ACC112 (cell line): ENCODE measurements at regions not wholly inside any gene's neighbourhood (a gene's known extent, or its start where the extent isn't known, plus 50 kb on each side); places are given as distances from the start of the nearest gene placed in this dataset.

Experiments
- H2AFZ ChIP-seq: fragments of 200-600 bp; sonication (generic); one replicate; pipeline ENCODE4 v1.6.0; 2017; ENCODE audit warnings: antibody characterized with exemption, low read length; ENCODE audit not compliant: unreplicated experiment
- H3K27ac ChIP-seq: fragments of 200-600 bp; sonication (generic); 2 replicates; pipeline ENCODE4 v1.5.1; 2014; ENCODE audit warnings: low read depth, mild to moderate bottlenecking, antibody characterized with exemption, low read length, moderate library complexity
- H3K27me3 ChIP-seq: fragments of 200-600 bp; sonication (generic); 2 replicates; pipeline ENCODE4 v1.6.1; 2014; ENCODE audit warnings: mild to moderate bottlenecking, antibody characterized with exemption, low read length, moderate library complexity, mixed read lengths; ENCODE audit not compliant: insufficient read depth
- H3K36me3 ChIP-seq: fragments of 200-600 bp; sonication (generic); 2 replicates; pipeline ENCODE4 v1.6.1; 2016; ENCODE audit warnings: mild to moderate bottlenecking, antibody characterized with exemption, low read length, moderate library complexity, mixed read lengths; ENCODE audit not compliant: insufficient read depth
- H3K4me1 ChIP-seq: fragments of 200-600 bp; sonication (generic); one replicate; pipeline ENCODE4 v1.6.1; 2016; ENCODE audit warnings: low read length, mixed read lengths; ENCODE audit not compliant: insufficient read depth, unreplicated experiment, control insufficient read depth
- H3K4me3 ChIP-seq: fragments of 200-600 bp; sonication (generic); 2 replicates; pipeline ENCODE4 v1.5.1; 2014; ENCODE audit warnings: mild to moderate bottlenecking, low read depth, low read length
- H3K79me2 ChIP-seq: fragments of 200-600 bp; sonication (generic); one replicate; pipeline ENCODE4 v1.6.0; 2016; ENCODE audit warnings: low read length; ENCODE audit not compliant: control insufficient read depth, unreplicated experiment, insufficient read depth

GRCh38 chr18:40453903-40454302, 1501.1 kb upstream of the PIK3C3 start:
- H3K27me3 ChIP-seq, result no peaks in the 10 kb centered on the region
- H3K4me1 ChIP-seq, result no peaks in the 10 kb centered on the region
- H3K27ac ChIP-seq, result no peak overlapping the region
- H2AFZ ChIP-seq, result no peak overlapping the region
- H3K36me3 ChIP-seq, result no peaks in the 10 kb centered on the region
- no peaks in the 10 kb centered on the region for H3K79me2 ChIP-seq
- no peak overlapping the region for H3K4me3 ChIP-seq

- Histone ChIP-seq H3K27me3 (no peaks in the 10 kb centered on the region), H3K36me3 (no peaks in the 10 kb centered on the region), H2AFZ (no peak overlapping the region), H3K4me3 (no peak overlapping the region), H3K79me2 (no peaks in the 10 kb centered on the region), H3K27ac (no peak overlapping the region), H3K4me1 (no peaks in the 10 kb centered on the region)
Observed at GRCh38 chr18:40452599-40452998, 1502.4 kb upstream of the PIK3C3 start.

- Histone ChIP-seq H3K27ac (no peak overlapping the region), H3K4me1 (no peaks in the 10 kb centered on the region), H2AFZ (no peak overlapping the region), H3K79me2 (no peaks in the 10 kb centered on the region), H3K27me3 (no peaks in the 10 kb centered on the region), H3K36me3 (no peaks in the 10 kb centered on the region), H3K4me3 (no peak overlapping the region)
Observed at GRCh38 chr18:40450751-40451150, 1504.3 kb upstream of the PIK3C3 start.

DNA sequence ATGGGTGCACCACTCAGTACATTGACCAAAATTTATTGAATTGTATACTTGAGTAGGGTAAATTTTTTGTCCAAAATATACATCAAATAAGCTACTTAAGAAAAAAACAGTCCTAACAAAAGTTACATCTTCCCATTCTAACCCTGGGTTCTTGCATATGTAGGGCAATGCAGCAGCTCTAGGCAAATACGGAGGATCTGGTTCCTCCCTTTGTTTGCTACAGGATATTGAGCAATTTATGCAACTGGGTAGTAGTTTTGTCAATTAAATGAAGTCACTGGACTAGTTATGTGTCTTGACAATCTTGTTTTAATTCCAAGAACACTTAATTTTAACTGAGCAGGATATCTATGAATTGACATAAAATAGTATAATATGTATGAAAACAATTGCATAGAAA, 1507.2 kb upstream of the PIK3C3 start:
- Histone ChIP-seq H3K27me3 (no peaks in the 10 kb centered on the region), H3K27ac (no peak overlapping the region), H3K4me1 (no peaks in the 10 kb centered on the region), H3K36me3 (no peaks in the 10 kb centered on the region), H3K79me2 (no peaks in the 10 kb centered on the region), H3K4me3 (no peak overlapping the region), H2AFZ (no peak overlapping the region)

- H3K4me3 ChIP-seq, result no peak overlapping the region
- no peaks in the 10 kb centered on the region for H3K27me3 ChIP-seq
- no peak overlapping the region for H3K27ac ChIP-seq
- no peaks in the 10 kb centered on the region for H3K4me1 ChIP-seq
- H3K36me3 ChIP-seq, result no peaks in the 10 kb centered on the region
- H2AFZ ChIP-seq, result no peak overlapping the region
- H3K79me2 ChIP-seq, result no peaks in the 10 kb centered on the region
Observed at GRCh38 chr18:40440088-40440487, 1514.9 kb upstream of the PIK3C3 start.

- Histone ChIP-seq H3K27ac (no peak overlapping the region), H3K79me2 (no peaks in the 10 kb centered on the region), H3K4me3 (no peak overlapping the region), H3K4me1 (no peaks in the 10 kb centered on the region), H3K27me3 (no peaks in the 10 kb centered on the region), H3K36me3 (no peaks in the 10 kb centered on the region), H2AFZ (no peak overlapping the region)
Observed at GRCh38 chr18:40437517-40437916, 1517.5 kb upstream of the PIK3C3 start.

GRCh38 chr18:40431071-40431985, 1523.7 kb upstream of the PIK3C3 start:
- Histone ChIP-seq H3K79me2 (no peaks in the 10 kb centered on the region), H3K36me3 (no peaks in the 10 kb centered on the region)

DNA sequence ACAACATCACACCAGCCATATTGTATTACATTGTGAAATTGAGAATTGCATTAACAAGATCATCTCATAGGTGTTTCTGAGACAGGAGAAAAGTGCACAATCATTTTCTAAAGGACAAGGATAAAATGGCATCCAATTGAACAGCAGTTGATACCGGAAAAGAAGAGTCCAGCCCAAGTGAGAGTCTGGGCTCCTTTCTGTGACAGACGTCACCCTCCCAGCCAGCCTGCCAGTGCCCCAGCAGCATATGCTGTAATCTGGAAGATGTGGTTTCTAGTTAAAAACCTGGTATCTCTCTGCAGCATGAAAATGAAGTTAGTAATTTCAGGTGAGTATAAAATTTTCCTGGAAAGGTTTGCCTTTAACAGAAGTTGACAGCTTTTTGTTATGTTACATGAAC, 1531.7 kb upstream of the PIK3C3 start:
- Histone ChIP-seq H2AFZ (no peak overlapping the region), H3K4me3 (no peak overlapping the region), H3K27me3 (no peaks in the 10 kb centered on the region), H3K27ac (no peak overlapping the region), H3K4me1 (no peaks in the 10 kb centered on the region), H3K79me2 (no peaks in the 10 kb centered on the region), H3K36me3 (no peaks in the 10 kb centered on the region)

More at GRCh38 chr18:40431071-40431985, 1523.7 kb upstream of the PIK3C3 start:
- Histone ChIP-seq H3K27ac (no peak overlapping the region), H3K27me3 (no peaks in the 10 kb centered on the region), H2AFZ (peak overlapping the region; percentile 39), H3K4me3 (no peak overlapping the region), H3K4me1 (no peaks in the 10 kb centered on the region)

DNA sequence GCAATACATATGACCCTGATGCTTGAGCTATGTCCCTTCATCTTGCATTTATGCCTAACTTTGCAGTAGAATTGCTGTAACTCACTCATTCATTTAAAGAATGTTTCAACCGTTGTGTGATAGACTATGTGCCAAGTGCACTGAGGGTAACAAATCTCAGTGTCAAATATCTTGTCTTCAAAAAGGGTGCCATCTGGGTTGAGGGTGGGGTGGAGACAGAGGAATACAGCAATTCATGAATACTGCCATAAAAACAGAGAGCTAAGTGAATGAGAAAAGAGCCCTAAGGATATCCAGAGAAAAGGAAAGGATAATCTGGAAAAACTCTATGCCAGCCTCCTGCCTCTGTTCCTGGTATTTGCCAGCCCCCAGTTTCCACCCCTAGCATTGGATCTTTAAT, 1534.4 kb upstream of the PIK3C3 start:
- H3K36me3 ChIP-seq, result no peaks in the 10 kb centered on the region
- no peaks in the 10 kb centered on the region for H3K4me1 ChIP-seq
- no peaks in the 10 kb centered on the region for H3K79me2 ChIP-seq
- no peak overlapping the region for H3K4me3 ChIP-seq
- H2AFZ ChIP-seq, result no peak overlapping the region
- no peaks in the 10 kb centered on the region for H3K27me3 ChIP-seq
- H3K27ac ChIP-seq, result no peak overlapping the region

DNA sequence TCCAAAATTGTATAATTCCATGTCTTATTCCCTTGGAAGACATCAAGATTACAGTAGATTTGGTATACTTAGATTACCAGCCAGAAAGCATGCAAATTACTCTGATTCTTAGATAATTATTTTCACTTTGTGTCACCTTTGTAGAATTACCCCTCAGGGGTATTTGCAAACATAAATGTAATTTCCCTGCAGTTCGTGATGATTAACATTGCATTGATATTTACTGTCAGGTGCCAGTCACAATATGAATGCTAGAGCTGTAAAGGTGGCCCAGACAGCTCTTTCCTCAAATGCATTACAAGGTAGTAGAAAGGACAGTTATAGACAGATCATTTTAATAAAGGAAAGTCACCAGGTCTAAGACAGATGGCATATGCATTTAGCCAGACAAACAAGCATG, 1537.5 kb upstream of the PIK3C3 start:
- no peaks in the 10 kb centered on the region for H3K4me1 ChIP-seq
- no peaks in the 10 kb centered on the region for H3K36me3 ChIP-seq
- H3K79me2 ChIP-seq, result no peaks in the 10 kb centered on the region
- no peak overlapping the region for H2AFZ ChIP-seq
- H3K27me3 ChIP-seq, result no peaks in the 10 kb centered on the region
- no peak overlapping the region for H3K4me3 ChIP-seq
- no peak overlapping the region for H3K27ac ChIP-seq

GRCh38 chr18:40415821-40416220, 1539.2 kb upstream of the PIK3C3 start:
- H3K4me3 ChIP-seq, result no peak overlapping the region
- no peaks in the 10 kb centered on the region for H3K4me1 ChIP-seq
- no peak overlapping the region for H2AFZ ChIP-seq

More at GRCh38 chr18:40415821-40416220, 1539.2 kb upstream of the PIK3C3 start:
- no peaks in the 10 kb centered on the region for H3K79me2 ChIP-seq
- no peaks in the 10 kb centered on the region for H3K36me3 ChIP-seq
- no peak overlapping the region for H3K27ac ChIP-seq
- no peaks in the 10 kb centered on the region for H3K27me3 ChIP-seq
